GM12873 (cell line): ENCODE measurements at regions not wholly inside any gene's neighbourhood (a gene's known extent, or its start where the extent isn't known, plus 50 kb on each side); places are given as distances from the start of the nearest gene placed in this dataset.

Experiments
- CTCF ChIP-seq: IDR thresholded peaks from 2 replicates; pipeline ENCODE4 v1.5.1; 2012; ENCODE audit warnings: low read depth, mild to moderate bottlenecking, moderate library complexity, low read length, control low read depth; ENCODE audit not compliant: insufficient read depth; ENCODE audit errors: missing control alignments

GRCh38 chr16:62794724-62795123, 758.5 kb upstream of the CDH8 start:
- no peak for TF ChIP-seq CTCF

DNA sequence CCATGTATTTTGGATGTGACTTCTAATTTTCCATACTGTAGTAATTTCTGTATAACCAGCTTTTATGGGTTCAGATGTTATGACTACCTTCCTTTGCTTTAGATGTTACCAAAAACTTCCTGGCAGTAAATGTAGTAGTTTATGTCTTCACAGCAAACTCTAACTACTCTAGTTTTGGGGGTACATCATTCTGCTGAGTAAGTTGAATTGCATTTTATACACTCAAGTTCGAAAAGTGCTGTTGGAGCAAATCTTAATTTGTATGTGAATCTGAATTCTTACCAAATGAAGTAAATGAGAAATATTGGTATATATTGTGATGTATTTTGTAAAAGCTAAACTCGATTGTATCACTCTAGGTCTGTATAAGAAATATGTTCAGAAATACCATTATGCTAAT, 728.3 kb upstream of the CDH8 start:
- no peak for TF ChIP-seq CTCF

DNA sequence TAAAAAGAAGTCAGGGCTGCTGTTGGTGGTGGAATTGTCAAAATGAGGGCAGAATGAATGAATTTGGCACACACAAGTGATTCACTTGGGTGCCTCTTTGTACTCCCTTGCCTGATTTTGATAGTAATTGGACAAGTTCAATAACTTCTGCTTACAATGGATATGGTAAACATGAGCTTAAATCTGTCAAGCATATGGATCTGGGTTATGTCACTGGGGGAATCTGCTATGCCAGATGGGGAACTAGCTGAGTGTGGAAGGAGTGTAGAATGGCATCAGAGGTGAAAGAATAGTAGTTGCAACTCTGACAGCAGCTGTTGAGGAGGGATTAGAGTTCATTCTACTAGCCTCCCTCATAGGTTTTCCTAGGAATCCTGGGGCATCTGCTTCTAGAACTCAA, 724.2 kb upstream of the CDH8 start:
- TF ChIP-seq CTCF = no peak

- TF ChIP-seq CTCF = no peak
Measured at GRCh38 chr16:62755938-62756337, 719.7 kb upstream of the CDH8 start.

- no peak for TF ChIP-seq CTCF
Measured at GRCh38 chr16:62752854-62753253, 716.6 kb upstream of the CDH8 start.

GRCh38 chr16:62751218-62751617, 715.0 kb upstream of the CDH8 start:
- TF ChIP-seq CTCF = no peak

DNA sequence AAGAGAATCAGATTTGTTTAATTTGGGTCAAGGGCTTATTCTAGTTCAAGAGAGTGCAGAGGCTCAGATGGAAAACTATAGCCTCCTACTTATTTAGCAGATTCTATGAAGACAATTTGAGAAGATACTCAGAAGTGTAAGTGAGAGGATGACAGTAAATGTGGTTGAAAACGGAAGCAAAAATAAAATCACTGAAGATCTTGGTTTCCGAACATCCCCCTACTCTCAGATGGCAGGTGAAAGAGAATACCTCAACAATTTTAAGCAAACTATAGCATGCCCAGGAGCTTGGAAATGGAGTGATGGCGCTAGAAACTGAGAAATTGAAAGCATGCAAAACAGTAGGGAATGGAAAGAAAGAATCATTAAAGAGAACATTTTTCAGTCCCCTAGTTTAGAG, 705.5 kb upstream of the CDH8 start:
- TF ChIP-seq CTCF = no peak
